ENCODE measurements at regions not wholly inside any gene's neighbourhood (a gene's known extent, or its start where the extent isn't known, plus 50 kb on each side); places are given as distances from the start of the nearest gene placed in this dataset.
A peak's percentile ranks its signal among the peaks of the same experiment; 100 is the strongest.
"Not testable (repeated sequence)": the region's sequence is repeated elsewhere in the genome, so short reads cannot be mapped to it uniquely, and the experiment has no call there.

DNA sequence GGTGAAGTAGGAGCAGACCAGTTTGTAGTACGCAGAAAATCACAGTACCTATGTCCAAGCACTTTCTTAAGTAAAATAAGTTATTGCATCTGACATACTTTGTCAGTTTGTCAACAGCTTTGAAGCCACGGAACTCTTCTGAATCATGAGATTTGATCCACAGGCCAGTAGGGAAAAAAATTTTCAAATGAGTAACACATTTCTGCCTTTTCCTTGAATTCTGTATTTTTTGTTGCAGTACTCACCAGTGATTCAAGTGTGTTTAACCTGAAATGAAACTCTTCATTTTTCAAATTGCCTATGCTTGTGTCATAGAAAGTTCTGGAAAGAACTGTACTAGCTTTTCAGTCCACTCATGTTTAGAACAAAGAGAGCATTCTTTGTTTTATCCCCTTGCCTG, 337.7 kb downstream of the GATA3 start:
- no peak for DNase-seq

DNA sequence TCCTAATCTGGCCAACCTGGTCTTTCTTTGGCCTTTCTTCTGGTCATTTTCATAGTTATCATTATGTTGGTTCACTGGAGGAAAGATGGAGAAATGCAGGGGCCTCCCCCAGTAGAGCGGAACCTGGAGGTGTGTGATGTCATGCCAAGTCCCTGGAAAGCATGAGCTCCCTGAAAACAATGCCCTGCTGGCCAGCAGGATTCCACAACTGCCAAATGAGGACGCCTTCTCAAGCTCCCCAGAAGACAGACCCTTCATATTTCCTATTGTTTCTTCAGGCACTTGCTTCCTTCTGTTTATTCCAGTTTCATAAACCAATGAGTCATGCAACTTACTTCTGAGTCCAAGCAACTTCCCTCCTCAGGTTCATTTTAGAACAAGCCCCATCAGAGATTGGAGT, 339.0 kb downstream of the GATA3 start:
- DNase-seq = no peak

DNA sequence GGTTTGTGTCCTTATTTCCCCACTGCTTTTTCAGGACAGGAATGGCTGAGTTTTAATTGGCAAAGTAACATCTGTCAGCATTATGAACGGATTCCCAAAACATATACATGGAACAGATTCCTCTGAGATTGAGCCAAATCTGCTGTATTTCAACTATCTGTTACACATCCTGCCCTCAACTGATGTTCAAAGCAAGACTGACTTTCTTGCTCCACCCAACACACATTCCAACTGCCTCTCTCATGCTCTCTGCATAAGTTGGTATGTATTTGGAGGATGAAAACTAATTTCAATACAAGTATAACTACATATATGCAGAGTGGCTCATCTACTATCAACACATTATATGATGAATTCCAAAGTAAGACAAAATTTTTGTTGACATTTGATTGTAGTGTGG, 342.2 kb downstream of the GATA3 start:
- DNase-seq = no peak

DNA sequence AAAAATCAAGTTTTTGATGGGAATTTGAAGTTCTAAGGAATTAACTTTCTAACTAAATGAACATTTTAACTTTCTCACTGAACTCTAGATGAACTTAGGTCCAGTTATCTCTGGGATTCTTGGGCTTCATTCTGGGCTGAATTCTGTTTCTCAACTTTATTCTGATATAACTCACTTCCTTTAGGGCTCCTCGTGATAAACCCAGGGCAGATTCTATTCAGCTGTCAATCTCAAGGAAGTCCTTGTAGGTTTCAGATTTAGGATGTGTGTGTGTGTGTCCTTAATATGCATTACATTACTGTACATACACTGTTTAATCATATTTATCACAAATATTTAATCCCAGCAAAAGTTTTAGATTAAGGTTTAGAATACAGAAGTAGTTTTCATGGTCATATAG, 344.3 kb downstream of the GATA3 start:
- DNase-seq = no peak

DNA sequence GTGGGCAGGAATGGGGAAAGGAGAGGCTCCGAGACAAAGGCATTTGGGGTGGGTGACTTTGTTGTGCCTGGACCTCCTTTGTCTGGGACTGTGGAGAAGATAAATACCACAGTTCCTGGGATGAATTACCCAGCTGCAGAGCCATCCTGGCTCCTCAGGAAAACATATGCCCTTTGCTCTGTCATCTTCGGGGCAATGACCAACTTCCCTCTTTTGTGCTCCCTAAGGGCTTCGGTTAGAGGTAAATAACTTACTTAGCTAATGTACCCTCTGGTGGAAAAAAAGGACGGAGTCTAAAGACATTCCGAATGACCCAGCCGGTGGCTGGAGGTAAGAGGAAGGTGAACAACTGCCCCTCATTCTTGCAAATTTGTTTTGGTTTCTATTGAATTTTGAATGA, 345.7 kb downstream of the GATA3 start:
- no peak for DNase-seq

DNA sequence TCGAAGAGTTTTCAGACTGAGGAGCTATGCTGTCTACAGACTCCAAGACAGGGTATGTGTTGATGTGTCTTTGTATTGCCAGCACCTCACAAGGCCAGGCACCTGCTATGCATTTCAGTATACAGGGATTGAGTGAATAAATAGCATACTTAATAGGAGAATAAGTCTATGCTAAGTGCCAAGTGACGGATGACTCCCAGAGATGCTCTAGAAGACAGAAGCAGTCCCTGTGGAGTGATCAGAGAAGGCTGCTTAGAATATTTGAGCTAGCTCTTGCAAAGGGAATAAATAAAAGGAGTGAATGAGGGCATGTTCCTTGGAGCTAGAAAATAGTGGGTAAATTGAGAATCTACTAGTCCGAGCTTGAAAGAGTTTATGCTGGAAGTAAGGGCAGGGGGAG, 346.4 kb downstream of the GATA3 start:
- DNase-seq = no peak

DNA sequence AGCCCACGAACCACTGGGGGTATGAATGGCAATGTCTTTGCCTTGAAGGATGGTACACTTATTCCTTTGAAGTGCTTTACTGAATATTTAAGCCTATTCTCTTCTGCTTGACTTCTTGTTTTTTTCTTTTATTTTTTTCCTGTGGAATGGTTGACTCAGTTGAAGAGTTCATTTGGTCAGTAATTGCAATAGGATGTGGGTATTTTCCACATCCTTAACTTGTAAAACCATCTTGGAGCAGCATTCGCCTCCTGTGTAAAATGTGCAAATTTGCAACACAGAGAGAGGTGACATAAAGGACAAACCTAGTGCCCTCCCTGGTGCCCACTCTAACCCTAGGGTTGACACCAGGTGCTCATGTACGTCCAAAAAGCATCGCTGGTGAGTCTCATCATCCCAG, 347.0 kb downstream of the GATA3 start:
- no peak for DNase-seq

DNA sequence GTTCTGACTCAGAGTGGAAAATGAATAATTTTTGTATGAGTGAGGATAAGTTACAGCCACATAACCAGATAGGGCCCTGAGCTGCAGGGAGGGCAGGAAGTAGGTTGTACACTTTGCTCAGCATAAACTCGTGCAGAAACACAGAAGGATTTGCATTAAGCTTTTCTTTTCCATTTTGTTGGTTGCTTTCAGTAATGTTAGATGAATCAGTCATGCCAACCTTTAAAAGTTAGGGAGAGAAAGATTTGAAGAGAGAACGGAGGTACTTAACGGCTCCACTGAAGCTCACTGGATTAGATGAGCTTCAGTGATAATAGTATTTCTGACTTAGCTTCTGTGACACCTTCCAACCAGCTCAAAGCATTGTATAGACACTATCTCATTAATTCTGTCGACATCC, 348.1 kb downstream of the GATA3 start:
- DNase-seq = peak in 2 of 5 donors; percentile 8 to 76

DNA sequence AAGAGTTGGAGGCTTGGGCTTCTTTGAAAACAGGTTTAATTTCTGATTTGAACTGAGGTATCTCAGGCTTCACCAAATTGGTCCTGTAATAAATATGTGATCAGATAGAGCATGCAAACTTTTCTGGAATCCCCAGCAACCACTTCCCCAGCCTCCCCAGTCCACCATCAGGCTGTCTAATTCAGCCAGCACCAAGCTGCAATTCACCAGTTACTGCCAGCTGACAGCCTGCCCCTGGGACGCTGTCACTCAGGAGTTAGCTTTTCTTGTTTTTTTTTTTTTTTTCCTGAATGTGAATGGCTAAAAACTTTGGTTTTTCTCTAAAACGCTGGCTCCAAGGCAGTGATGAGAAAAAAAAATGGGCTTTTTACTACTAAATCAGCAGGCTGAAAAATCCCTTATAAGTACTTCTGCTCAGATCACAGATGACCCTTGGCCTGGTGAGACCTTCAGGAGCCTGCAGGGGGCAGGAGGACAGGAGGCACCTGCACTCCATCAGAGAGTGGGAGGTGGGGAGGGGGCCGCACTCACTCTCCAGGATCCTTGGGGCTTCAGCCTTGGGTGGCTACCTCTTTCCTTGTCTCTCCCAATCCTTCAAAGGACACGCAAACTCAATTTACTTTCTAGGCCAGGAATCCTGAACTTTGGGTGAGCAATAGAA, 349.4 kb downstream of the GATA3 start:
- no peak for DNase-seq

DNA sequence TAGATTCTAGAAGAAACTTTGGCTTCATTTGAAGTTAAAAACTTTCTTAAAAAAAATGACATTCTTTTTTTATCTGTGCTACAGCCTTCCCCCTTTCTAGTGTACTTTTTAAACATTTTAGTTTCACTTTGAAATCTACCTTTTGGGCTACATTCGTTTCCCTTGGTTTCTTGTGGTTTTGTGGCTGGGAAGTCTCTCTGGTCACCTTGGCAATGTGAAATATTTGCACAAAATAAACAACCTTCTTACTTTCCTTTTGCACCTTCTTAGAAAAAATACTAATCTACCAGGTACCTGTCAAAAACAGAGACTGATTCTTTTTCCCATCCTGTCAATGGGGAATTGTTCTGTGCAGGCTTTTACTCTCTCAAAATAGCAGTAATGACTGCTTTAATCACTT, 350.2 kb downstream of the GATA3 start:
- peak; percentile 22 to 85 (median 59) for DNase-seq

DNA sequence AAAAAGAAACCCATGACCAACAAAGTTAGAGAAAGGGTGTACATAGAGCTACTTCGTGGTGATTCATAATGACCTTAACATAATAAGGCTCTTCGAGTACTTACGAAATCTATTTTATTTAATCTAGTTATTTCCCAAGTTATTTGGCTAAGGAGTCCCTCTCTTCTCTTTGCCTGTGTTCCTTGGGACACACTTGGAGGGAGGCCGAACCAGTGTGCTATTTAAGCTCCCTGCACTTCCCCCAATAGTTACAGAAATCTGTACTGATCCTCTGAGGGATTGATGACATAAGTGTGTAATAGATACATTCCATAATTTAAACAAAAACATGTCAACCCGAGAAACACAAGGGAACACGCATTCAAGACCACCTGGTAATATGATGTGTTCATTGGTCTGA, 351.1 kb downstream of the GATA3 start:
- DNase-seq = no peak

DNA sequence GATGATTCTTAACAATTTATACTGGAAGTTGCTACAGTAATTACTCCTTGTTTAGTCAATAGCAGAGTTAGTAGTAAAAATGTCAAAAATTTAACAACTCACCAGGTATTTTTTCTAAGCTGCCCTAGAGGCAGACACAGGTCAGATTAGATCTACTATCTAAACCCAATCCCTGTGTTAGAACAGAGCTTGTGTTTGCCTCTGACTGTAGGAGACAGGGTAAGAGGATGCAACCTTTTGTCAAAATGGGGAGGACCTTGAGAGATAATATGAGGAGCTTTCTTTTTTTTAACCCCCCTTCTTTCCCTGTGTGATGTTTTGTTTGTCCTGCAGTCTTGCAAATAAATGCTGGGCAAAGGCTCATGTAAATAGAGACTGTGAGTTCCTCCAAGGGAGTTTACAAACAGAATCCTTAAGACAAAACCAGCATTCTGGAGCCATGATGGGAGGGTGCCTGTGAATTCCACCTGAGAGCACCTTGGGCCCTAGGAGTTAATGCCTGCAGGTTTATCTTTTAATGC, 353.1 kb downstream of the GATA3 start:
- DNase-seq = no peak

DNA sequence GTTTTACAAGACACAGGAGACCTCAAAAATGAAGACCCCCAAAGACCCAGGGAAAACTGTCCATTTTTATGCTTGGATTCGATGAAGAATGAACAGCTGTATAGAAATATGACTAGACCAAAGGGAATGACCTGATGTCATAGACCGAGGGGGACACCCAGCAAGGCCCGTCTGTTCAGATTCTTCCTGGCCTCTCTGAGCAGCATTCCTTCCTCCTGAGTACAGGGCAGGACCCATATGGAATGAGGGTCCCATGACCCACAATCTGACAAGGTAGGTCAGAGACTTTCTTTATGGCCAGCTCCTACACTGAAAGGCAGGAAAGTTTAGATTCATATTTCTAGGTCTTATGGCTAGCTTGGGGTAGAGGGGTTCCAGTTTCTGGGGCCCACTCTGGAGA, 356.0 kb downstream of the GATA3 start:
- no peak for DNase-seq

DNA sequence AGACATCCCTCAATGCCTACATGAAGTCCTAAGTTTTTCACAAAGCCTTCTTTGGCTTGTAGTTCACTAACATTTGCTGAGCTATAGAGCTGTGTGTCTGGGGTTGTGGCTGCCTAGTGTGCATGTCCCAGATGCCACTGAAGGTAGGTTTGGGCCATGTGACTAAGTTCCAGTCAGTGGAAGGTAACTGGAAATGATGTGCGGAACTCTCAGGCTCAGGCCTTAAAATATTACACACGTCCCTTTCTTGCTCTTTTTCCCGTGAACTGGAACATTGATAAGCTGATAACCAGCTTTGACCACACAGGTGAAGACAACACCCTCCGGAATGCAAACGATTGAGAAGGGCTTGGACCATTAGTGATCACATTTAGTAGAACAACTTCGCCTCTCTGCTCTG, 358.1 kb downstream of the GATA3 start:
- no peak for DNase-seq

DNA sequence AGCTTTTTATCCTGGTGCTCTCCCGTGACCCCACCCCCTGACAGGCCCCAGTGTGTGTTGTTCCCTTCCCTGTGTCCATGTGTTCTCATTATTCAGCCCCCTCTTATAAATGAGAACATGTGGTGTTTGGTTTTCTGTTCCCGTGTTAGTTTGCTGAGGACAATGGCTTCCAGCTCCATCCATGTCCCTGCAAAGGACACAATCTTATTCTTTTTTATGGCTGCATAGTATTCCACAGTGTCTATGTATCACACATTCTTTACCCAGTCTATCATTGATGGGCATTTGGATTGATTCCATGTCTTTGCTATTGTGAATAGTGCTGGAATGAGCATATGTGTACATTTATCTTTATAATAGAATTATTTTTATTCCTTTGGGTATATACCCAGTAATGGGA, 360.5 kb downstream of the GATA3 start:
- DNase-seq = not testable (repeated sequence)

DNA sequence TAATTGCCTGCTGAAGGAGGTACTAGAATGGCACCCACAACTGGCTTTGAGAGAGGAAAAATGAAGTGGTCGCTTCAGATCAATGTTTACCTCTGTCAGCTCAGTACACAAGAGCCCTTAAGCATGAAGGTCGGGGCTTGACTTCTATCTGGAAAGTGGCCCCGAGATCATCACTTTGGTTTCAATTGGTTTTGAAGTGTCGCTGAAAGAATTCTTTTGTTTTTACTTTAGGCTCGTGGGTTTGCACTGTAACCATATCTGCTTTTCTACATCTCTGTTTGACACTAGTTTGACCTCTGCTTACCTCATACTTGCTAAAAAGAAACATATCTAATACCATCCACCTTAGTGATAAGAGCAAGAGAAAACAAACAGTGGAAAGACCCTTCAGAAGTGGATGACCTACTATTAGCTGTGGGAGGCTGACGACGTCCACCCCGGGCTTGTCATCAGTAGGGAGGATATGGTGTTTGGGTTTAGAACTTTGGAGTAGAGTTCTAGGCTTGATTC, 361.8 kb downstream of the GATA3 start:
- DNase-seq = peak in 4 of 5 donors; percentile 12 to 38 (median 33)

DNA sequence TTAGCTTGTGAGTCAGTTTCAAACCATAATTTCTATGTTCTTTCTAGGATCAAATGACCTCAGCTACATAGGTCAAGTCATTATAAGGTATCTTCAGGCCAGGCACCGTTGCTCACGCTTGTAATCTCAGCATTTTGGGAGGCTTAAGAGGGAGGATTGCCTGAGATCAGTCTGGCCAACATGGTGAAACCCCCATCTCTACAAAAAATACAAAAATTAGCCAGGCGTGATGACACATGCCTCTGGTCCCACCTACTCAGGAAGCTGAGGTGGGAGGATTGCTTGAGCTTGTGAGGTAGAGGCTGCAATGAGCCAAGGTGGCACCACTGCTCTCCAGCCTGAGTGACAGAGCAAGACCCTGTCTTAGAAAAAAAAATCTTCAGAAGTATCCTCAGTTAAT, 362.3 kb downstream of the GATA3 start:
- peak in 1 of 5 donors; percentile 24 for DNase-seq

DNA sequence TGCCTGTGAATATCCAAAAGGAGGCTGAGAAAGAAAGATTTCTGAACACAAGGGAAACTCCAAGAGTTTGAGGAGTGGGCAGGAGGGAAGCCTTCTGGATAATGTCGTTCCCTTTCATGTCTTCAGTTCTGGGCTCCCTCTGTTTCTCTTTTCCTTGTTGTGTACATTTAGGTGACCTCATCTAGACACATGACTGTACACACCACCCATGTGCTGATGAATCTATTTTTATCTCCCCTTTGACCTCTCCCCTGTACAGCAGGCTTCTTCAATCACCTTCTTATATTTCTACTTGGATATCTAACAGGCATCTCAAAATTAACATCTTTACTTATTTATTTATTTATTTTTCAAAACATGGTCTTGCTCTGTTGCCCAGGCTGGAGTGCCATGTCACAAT, 363.1 kb downstream of the GATA3 start:
- DNase-seq = no peak

DNA sequence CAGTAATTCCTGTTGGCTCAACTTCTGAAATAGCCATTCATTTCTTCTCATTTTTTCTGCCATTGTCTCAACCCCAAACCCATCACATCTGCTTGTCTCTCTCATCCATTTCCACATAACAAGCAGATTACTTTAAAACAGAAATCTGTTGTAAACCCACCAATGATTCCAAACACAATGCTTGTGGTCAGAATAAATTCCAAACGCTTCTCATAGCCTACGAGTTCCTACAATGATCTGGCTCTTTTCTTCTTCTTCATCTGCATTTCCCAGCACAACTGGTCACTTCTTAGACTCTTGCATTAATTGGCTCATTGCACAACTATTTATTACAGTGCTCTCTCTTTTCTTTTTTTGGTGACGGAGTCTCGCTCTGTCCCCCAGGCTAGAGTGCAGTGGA, 364.1 kb downstream of the GATA3 start:
- DNase-seq = no peak

DNA sequence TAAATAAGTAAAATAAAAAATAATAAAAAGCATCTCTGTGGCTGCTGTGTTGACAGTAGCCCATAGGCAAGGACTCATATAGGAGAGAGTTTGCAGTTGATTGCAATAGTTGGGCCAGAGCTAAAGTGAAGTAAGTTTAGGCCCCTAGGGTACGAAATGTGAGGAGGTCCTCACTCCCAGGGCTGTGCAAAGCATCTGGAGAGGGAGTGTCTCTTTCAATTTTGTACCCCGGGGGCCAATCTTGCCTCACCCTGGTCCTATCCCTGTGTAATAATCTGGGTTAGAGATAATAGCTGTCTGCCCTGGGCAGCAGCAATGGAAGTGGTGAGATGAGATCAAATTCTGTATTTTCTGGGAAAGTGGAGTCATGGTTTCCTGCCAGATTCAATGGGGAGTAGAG, 365.7 kb downstream of the GATA3 start:
- DNase-seq = no peak

DNA sequence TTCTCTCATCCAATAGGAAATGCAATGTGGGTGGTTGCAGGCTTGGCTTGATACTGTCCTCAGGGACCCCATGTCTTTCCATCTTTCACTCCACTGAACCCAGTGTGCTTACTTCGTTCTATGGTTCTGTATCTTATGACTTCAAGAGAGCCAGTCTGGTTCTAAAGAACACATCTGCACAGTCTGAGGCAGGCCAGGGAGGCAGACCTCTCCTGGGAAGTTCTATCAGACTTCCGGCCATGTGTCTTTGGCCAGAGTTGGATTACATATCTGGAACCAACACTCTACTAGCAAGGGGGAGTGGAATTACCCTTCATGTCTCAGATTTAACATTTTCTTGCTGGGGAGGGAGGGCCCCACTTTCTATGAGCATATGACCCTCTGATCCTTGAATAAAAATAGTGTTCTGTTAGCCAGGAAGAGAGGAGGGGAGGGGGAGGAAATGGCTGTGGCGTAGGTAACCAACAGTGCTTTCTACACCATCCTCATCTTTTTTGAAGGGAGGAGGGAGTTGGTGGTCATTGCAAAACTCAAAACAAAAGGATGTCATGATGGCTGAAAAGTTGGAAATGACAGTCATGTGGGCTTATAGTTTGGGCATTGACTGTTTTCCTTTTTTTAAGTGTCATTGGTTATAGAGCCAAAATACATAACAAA, 370.2 kb downstream of the GATA3 start:
- peak in 1 of 5 donors; percentile 52 for DNase-seq

DNA sequence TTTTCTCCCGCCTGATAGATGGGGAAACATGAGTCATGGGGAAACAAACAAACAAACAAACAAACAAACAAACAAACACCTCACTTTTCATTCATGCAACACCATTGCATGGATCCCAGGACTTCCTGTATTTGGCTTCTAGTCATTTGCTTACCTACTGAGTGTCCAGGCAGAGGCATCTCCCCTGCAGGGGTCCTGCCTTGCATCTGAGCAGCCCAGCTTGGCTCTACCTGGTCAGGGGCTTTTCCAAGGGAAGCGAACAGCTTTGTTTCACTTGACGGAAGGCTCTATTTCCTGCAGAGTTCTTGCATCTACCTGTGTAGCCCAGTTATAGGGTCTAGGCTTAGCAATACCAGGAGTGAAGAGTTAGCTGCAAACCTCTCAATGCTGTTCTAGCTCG, 374.2 kb downstream of the GATA3 start:
- DNase-seq = no peak

DNA sequence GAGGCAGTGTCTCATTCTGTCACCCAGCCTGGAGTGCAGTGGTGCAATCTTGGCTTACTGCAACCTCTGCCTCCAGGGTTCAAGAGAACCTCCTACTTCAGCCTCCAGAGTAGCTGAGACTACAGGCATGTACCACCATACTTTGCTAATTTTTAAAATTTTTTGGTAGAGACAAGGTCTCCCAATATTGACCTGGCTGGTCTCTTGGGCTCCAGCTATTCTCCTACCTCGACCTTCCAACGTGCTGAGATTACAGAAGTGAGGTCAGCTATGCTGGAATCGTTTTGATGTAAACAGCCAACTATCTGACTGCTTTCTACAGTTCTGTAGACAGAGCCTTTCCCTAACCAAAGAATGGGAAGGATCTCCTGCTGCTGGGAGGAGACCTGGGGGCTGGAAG, 375.8 kb downstream of the GATA3 start:
- no peak for DNase-seq

DNA sequence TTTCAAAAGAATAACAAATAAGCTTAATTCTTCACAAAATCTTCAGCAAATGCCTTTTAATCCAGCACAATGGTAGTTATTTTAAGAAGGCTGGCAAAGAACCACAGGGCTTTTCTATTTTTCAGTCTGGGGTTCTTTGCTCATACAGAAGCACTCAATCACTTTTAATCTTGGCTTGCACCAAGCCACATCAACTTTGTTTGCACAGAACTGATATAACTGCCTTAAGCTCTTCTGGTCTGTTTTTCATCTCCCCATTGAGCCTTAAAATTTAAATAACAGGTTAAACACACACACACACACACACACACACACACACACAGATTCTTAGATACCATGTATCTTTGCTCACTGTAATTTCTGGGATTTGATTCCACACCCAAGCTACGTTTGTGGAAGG, 377.0 kb downstream of the GATA3 start:
- no peak for DNase-seq

Data from T-helper 1 cell (primary cell).